GM21529 (cell line): ENCODE measurements at regions not wholly inside any gene's neighbourhood (a gene's known extent, or its start where the extent isn't known, plus 50 kb on each side); places are given as distances from the start of the nearest gene placed in this dataset.
"Not testable (repeated sequence)": the region's sequence is repeated elsewhere in the genome, so short reads cannot be mapped to it uniquely, and the experiment has no call there.

Experiments used
- ATAC-seq: cut with Tn5 transposase; IDR thresholded peaks from one replicate; pipeline ENCODE4 v1.9.1; 2021; ENCODE audit not compliant: unreplicated experiment

DNA sequence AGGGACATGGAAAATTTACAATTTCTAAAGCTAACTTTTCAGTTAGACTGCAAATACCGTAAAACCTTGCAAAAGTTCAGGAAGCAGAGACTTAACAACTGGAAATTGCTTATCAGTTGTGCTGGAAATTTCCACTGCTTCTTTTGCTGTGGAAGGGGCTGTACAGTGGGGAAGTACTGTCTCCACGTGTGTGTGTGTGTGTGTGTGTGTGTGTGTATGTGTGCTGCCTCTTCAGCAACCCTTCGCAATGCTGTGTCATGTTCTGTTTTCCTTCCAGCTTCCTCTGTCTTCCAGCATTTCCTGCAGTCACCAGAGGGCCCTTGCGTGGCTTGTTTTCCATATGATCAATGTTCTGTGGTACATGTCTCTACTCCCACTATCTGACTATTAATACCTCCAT, 87.5 kb upstream of the RANBP3L start:
- ATAC-seq = no peak

DNA sequence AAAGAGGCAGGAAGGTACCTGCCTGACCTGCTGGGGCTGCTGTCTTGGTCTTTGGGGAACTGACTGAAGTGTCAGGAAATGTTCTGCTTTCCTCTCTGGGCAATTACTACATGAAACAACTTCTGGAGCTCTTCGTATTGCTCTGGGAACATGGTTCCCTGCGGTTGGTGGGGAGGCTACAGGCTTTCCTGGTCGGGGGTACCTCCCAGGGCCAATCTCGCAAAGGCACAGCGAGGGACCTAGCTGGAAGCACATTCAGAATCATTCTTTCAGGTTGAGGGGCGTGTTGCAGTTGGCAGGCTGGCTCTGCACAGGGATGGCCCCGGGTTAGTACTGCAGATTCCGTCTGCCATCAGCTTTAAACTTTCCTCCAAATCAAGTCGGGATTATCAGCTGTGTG, 88.9 kb upstream of the RANBP3L start:
- no peak for ATAC-seq

- no peak for ATAC-seq
These were observed 90.5 kb upstream of the RANBP3L start for GRCh38 chr5:36392186-36392585.

GRCh38 chr5:36392818-36393217, 91.1 kb upstream of the RANBP3L start:
- no peak for ATAC-seq

GRCh38 chr5:36393656-36394428, 92.1 kb upstream of the RANBP3L start:
- no peak for ATAC-seq

DNA sequence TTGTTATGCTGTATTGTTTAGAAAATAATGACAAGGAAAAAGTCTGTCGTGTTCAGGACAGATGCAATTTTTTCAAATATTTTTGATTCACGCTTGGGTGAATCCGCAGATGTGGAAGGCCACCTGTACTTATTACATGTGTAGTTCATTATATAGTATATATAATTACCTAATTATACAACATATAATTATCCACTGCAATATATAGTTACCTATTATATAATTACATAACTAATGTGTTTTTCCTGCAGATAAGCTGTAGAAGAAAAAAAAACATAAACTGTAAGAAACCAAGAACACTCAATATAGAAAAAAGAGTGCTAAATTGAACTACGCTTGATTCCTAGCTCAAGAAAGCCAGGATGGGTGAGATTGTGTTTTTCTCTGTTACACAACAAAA, 93.6 kb upstream of the RANBP3L start:
- no peak for ATAC-seq

DNA sequence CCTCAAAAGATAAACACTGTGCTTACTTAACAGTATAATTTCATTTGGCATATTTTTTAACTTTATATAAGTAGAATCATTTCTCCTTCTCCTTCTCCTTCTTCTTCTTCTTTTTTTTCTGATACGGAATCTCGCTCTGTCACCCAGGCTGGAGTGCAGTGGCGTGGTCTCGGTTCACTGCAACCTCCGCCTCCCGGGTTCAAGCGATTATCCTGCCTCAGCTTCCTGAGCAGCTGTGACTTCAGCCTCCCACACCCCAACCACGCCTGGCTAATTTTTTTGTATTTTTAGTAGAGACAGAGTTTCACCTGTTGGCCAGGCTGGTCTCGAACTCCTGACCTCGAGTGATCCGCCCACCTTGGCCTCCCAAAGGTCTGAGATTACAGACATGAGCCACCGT, 94.2 kb upstream of the RANBP3L start:
- ATAC-seq = not testable (repeated sequence)

GRCh38 chr5:36396640-36397039, 94.9 kb upstream of the RANBP3L start:
- ATAC-seq = no peak

DNA sequence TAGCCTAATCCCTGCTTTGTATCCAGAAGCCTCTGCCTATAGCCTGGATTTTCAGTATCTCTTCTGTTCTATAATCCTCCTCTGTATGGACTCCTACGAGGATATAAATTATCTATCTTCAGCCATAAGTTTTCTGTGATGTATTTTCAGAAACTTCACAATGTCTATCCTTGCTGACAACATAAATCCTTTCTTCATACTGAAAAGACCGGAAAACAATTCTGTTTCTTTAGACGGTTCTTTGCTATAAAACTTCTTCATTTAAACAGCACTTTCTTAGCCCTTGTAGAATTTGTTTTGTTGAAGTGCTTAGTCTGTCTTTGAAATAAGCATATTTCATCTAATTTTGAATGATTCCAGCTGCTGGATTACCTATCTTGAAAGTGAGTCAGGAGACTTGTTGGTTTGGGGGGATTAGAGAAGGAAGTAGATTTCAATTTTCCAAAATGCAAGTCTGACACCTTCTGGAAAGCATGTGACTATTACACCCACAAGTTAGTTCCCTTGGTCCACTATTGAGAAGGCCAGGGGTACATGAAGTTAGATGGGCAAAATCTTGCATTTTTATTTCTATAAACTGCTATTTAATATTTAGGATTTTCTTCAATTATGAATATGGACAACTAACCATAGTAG, 96.3 kb upstream of the RANBP3L start:
- no peak for ATAC-seq

DNA sequence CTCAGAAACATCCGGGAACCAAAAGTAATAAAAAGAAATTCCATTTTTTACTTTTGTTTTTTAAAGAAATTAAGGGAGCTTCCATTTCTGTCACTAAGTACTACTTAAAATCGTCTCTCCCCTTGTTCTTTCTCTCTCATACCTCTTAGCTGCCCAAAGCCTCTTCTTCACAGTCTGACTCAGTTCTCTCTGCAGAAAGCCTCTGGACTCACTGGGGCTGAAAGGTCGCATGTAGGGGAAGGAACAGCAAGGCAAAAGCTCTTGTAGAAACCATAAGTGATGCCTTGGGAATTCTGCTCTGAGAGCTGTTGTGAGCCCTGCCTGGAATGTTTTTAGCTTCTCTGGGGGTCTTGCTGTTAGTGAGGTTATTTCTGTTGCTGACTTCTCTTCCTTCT, 100.8 kb upstream of the RANBP3L start:
- ATAC-seq = no peak

GRCh38 chr5:36403632-36404311, 102.1 kb upstream of the RANBP3L start:
- no peak for ATAC-seq

DNA sequence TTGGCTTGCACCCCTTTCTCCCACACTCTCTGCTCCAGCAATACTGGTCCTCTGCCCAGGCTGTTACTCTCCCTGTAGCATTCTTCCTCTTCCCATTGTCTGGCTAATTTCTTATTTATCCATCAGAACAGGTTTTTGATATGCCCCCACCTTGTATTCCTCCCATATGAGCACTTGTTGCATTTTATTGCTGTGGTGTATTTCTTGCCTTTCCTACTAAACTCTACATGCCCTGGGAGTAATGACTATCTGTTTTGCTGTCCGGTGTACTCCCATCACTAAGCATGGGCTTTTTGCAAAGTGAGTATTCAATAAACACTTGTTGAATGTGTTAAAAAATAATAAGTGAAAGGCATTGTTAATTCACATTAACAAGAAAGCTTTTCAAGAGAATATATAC, 104.3 kb upstream of the RANBP3L start:
- no peak for ATAC-seq

DNA sequence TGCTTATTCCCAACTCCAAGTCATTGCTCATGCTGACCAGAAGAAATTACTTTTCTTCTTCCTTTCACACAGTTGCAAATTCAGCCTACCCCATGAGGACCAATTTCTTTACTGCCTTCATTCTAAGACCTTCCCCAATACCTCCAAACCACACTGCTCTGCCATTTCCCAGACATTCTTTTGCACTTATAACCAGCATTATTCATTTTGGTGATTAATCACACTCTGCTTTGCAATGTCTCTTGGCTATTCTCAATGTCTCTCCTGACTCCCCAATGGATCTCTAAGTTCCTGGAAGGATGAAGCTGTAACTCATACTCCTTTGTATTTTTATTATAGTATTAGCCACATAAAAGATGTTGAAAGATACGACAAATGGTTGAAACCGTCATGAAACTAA, 105.7 kb upstream of the RANBP3L start:
- ATAC-seq = no peak

GRCh38 chr5:36409711-36410110, 108.0 kb upstream of the RANBP3L start:
- ATAC-seq = not testable (repeated sequence)

- ATAC-seq = not testable (repeated sequence)
These were observed 109.0 kb upstream of the RANBP3L start for GRCh38 chr5:36410672-36411071.

DNA sequence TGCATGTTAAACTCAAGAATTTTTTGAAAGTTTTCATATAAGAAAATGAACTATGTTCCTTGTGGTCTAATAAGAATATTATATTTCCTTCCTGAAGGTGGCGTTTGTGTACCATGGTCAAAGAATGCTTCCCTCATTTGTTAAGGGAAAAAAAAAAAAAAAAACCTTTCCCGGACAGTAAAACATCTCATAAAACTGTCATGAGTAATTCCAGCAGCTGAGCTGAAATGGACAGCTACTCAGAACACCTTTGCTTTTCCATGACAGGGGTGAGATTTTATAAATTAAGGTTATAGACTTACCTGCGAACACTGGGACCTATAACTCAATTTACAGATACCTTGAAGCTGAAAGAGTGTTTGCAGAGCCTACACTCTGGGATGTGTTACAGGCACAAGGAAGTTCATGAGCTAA, 113.2 kb upstream of the RANBP3L start:
- no peak for ATAC-seq

GRCh38 chr5:36416605-36417004, 114.9 kb upstream of the RANBP3L start:
- no peak for ATAC-seq

- ATAC-seq = no peak
These were observed 115.5 kb upstream of the RANBP3L start for GRCh38 chr5:36417221-36417620.

- no peak for ATAC-seq
These were observed 116.0 kb upstream of the RANBP3L start for GRCh38 chr5:36417668-36418067.

- ATAC-seq = no peak
These were observed 116.7 kb upstream of the RANBP3L start for GRCh38 chr5:36418152-36418979.

DNA sequence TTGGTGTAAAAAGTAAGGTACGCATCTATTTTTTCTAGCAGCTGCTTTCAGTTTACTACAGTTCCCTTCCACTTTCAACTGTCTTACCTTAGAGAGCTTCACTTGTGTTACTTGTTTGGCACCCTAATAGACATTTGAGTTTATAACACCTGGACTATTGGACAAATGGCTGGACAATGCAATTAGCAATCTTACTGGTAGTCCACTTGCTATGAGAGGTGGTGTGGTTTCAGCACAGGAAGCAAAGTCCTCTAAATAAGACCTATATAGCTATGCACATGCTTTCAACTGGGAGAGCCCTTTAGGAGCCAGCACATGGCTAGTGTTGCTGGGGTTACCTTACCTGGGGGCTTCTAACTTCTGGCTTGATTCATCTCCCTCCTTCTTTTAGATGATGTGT, 119.6 kb upstream of the RANBP3L start:
- no peak for ATAC-seq
